OCI-M1 (cell line): ENCODE measurements at regions not wholly inside any gene's neighbourhood (a gene's known extent, or its start where the extent isn't known, plus 50 kb on each side); places are given as distances from the start of the nearest gene placed in this dataset.

Experiments used
- DNase-seq: peaks from one replicate; lab custom pipeline; 2025; lab: John Stamatoyannopoulos, UW

GRCh38 chr12:91852634-91853033 lies 293.0 kb downstream of the BTG1 start:
- DNase-seq, result no peak

DNA sequence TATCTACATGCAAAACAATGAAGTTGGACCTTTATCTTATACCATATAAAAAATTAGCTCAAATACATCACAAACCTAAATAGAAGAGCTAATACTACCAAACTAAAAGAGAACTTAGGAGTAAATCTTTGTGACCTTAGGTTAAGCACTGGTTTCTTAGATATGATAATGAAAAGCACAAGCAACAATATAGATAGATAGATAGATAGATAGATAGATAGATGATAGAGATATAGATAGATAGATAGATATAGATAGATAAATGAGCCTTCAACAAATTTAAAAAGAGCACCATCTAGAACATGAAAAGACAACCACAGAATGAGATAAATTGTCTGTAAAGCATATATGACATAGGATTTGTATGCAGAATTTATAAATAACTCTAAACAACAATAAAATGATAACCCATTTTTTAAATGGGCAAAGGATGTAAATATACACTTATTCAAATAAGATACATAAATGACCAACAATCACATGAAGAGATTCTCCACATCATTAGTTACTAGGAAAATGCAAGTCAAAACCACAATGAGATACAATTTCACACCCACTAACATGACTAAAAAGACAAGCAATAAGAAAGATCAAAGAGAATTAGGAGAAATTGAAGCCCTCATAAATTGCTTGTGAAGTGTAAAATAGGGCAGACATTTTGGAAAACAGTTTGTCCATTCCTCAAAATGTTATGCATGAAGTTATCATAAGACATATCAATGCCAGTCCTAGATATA lies 293.7 kb downstream of the BTG1 start:
- no peak for DNase-seq

DNA sequence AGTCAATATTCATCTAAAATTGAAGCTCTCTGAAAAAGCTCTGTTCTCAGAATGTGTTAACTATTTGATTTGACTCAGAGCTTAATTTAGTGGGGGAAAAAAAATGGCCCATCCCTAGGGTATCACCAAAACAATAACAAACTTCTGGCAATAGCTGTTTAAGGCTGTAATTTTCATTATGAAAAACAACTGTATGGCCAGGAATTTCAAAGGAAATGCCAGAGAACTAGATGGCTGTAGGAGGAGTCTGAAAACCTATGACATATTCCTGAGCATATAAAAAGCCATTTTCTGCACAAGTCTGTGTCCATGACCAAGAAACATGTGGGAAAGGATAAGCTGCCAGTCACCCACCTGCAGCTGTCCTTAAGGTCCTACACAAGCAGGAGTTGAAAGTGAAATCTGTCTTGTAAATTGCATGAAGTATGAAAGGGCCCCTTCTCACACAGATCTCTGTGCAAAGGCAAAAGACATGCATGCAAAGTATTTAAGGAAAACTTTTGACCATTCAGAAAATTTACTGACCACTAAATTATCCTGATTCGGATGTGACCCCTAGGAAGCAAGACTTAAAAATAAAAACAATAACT lies 299.1 kb downstream of the BTG1 start:
- no peak for DNase-seq

- no peak for DNase-seq
These were observed 300.3 kb downstream of the BTG1 start for GRCh38 chr12:91845365-91845764.

DNA sequence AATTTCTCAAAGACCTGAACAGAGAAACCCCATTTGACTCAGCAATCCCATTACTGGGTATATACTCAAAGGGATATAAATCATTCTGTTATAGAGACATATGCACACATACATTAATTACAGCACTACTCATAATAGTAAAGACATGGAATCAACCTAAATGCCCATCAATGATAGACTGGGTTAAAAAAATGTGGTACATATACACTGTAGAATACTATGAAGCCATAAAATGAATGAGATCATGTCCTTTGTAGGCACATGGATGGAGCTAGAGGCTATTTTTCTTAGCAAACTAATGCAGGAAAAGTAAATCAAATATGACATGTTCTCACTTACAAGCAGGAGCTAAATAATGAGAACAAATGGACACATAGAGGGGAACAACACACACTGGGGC lies 303.8 kb downstream of the BTG1 start:
- no peak for DNase-seq

DNA sequence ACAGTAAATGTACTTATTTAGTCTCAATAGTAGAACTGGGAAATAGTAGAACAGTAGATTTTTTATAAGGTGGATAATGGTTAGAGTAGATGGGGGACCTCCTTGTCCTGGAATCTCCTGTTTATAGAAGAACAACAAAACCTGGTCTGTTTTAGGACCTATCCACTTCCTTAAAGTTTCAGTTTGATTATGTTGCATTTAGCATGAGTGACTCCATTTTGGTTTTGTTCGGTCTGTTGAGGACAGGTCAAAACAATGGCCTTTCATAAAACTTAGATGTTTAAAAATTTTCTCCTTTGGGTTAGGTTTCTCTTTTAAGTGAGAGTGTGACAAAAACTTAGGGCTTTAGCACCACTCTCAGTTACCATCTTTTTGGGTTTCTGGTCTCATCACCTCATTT lies 308.9 kb downstream of the BTG1 start:
- no peak for DNase-seq

DNA sequence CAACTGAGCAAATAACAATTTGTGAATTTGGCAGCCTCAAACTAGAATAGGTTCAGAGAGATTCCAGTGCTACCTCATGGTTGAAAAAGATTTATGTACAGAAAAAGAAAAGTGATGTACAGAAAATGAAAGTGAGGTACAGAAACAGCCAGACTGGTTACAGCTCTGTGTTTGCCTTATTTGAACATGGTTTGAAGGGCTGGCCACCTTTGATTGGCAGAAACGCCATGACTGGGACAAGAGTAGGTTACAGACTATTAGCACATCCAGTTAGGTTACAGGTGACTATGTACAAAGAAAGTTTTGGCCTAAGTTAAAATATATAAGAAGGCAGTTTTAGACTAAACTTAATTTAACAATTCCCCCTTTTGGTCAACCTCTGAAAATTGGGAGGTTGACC lies 309.4 kb downstream of the BTG1 start:
- DNase-seq, result no peak

DNA sequence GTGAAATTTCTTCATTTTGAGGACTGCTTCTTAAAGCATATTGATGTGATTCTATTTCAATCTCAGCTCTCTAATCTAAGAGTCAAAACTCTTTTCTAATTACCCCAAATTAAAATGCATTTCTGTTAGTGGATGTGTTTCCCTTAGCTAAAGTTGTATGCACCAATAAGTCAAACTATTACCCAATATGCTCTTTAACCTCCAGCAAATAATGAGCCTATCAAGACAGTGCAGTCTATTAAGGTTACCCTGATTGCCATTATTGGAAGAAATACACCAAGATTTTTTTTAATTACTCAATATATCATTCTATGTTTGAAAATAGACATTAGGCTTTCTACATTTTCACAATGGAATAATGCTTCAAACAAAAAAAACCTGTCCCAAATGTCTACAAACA lies 310.0 kb downstream of the BTG1 start:
- no peak for DNase-seq

DNA sequence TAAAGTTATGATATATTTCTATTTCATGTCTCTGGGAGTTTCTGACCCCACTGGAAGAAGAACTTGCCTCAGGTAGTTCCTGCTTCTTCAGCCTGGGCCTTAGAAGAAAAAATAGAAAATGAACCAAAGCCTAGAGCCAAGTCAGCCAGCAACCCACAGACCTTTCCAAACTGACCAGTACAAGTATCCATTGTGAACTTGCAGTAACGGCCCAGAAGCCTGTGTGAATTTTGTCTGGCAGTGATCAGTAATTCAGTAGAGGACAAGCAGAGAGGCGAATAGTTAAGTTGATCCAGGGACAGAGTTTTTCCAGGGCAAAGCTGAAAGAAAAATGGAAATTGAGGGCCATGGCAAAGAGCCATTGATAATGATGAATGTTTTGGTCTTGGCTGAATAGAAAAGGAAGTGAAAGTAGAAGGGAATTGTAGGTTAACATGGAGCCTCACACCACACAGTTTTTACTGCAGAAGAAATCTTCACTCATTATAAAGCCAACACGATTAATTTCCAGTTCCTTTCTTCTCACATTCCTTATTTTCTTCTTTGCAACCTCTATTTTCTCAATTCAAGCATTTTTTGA lies 311.8 kb downstream of the BTG1 start:
- no peak for DNase-seq

DNA sequence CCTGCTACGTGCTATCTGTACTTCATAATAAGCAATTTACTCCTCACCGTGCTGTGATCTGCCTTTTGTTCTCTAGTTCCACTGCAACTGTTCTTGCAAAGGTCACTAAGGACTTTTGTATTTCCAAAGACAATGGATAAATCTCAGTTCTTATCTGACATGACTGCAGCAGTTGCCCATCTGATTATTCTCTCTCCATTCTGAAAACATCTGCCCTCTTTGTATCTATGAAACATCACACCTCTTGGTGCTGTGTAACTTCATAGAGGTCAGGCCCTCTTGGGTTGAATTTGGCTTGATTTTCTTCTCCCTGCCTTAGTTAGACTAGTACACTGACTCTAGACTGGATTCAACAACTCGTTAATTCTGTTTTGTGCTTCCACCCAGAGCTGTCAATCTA lies 319.6 kb downstream of the BTG1 start:
- no peak for DNase-seq

DNA sequence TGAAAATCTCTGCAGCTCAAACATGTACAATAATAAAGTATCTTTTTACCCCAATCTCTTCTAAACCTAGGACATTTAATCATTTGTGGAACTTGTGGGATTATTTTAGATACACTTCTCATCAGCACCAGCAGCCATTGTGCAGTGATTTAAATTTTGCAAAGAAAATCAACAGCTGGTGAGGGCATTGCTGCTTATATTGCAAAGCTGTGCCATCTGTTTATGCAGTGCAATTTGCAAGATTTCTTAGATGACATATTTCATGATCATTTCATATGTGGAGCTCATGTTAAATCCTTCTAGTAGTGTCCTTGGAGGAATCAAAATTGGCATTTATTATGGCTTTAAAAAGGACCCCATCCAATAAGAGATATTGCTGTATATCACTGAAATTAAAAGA lies 320.7 kb downstream of the BTG1 start:
- no peak for DNase-seq

DNA sequence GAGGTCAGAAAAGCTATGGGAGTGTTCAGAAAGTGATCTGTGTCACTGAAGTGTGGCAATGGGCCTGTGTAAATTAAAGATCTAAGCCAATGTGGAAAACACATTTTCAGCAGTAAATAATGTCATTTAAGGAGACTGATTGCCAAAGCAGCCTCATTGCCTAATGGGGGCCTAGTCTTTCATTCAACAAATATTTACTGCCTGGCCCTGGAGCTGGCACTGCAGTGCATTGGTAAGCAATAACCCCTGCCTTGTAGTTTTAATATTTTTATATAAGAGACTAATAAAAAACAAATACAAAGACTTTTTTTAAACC lies 326.6 kb downstream of the BTG1 start:
- DNase-seq, result no peak

DNA sequence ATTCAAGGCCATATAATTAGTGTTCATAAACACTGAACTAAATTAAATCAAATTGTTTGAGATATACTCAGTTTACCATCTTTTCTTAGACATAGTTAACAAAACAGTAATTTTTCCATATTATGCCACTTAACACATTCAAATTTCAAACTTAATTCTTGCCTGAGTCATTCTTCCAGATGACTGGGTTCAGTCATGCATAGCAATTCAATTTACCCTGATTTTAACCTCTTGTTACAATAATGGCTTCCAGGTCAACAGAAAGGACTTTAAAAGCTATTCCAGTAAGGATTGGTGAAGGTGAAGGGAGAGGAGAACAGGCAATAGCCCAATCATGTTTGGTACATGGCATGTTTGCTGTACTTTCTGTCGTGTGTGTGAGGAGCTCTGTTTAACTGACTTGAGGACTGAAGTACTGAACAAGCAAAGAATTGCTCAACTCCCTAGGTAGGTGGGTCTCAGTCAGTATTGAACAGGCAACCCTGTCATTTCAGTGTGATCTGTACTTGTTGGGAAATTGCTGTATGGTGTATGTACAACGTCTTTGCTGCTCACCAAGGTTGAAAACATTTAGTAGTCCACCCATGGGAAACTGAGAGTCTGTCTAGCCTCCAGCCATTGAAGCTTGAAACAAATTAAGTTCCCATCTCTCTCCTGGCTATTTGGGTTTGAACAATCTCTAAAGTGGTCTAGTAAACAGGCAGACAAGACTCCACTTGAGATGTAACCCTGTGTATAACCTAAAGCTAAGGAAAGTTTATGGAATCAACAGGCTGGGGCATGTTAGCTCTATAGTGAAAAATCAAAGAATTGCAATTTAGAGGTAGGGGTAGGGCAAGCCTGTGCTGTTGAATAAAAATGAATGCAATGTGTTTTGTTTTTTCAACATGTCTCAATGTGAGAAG lies 327.2 kb downstream of the BTG1 start:
- DNase-seq, result no peak

- no peak for DNase-seq
These were observed 328.1 kb downstream of the BTG1 start for GRCh38 chr12:91817517-91817916.

DNA sequence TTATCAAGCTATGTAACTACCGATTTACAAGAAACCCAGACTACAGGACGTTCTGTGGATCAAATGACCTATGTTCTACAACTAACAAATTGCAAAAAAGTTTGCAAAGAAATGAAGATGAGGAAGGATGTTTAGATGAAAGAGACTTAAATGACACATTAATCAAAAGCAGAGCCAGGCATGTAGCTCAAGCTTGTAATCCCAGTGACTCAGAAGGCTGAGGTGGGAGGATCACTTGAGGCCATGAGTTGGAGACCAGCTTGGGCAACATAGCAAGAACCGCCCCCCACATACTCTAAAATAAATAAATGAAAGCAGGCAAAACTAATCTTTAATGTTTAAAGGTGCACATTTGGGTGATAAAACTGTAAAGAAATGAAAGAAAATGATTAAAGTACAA lies 331.9 kb downstream of the BTG1 start:
- DNase-seq, result no peak

DNA sequence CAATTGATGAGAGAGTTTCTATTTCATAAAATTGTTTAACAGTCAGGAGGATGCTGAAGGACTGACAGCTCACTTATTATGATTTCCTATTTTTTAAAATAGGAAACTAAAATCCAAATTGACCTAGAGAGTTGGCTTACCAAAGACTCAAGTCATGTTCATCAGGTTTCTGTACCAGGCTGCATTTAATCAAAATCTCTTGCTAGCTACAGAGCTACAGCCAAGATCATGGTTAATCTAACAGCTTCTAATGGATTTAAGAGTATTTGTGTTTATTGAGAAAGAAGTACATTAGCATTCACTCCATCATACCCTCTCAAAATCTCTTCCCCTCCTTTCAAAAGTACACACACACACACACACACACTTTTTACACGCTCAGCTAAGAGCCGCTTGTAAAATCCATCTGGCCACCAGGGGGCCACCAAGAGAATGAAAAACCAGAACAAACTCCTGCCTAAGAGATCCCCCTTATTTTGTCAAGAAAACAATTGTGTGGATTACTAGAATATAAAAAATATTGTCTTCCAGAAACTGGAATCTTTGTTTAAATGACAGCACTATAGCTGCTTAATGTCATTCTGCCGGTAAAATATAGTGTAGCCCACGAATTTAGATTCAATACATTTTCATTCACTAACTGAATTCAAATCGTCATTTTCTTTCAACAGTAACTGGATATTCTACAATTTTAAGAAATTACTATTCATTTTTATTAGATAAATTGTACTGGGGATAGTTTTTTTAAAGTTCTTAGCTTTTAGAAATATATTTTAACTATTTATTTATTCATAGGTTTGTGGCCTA lies 334.0 kb downstream of the BTG1 start:
- peak; percentile 69 for DNase-seq

- DNase-seq, result no peak
These were observed 334.9 kb downstream of the BTG1 start for GRCh38 chr12:91810531-91811451.

GRCh38 chr12:91810077-91810476 lies 335.6 kb downstream of the BTG1 start:
- DNase-seq, result no peak

- no peak for DNase-seq
These were observed 340.6 kb downstream of the BTG1 start for GRCh38 chr12:91805031-91805430.

DNA sequence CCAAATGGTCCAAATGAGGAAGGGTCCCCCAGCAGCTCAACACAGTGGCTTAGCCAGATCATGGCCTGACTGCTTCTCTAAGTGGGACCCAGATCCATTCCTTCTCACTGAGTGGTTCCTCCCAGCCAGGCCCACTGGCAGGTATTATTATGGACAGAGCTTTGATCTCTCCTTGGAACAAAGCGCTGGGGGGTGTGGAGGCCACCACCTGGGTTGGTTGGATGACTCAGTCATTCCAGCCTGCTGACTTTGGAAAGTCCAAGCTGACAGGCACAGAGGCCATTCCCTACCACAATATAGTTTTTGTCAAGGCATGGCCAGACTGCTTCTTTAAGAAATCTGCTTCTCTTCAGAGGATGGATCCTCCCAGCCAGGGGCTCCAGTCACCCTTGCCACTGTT lies 341.1 kb downstream of the BTG1 start:
- DNase-seq, result no peak

GRCh38 chr12:91801048-91801447 lies 344.6 kb downstream of the BTG1 start:
- DNase-seq, result no peak
